Stomach smooth muscle (tissue), 2 donors: ENCODE measurements at regions not wholly inside any gene's neighbourhood (a gene's known extent, or its start where the extent isn't known, plus 50 kb on each side); places are given as distances from the start of the nearest gene placed in this dataset.

ENCODE experiments used
- H3K27ac ChIP-seq: one replicate; pipeline ENCODE4 v1.7.0; 2013; ENCODE audit warnings: mild to moderate bottlenecking, low read length, inconsistent platforms
- H3K27me3 ChIP-seq, 2 donors: one replicate each; pipeline ENCODE4 v1.7.0; 2013; ENCODE audit warnings: low read length in 2 of 2; ENCODE audit not compliant: insufficient read depth in 2 of 2, control insufficient read depth in 1 of 2
- H3K36me3 ChIP-seq, 2 donors: one replicate each; pipeline ENCODE4 v1.7.0; 2013; ENCODE audit warnings: low read length in 2 of 2; ENCODE audit not compliant: control insufficient read depth in 2 of 2, insufficient read depth in 2 of 2
- H3K4me1 ChIP-seq: one replicate; pipeline ENCODE4 v1.7.0; 2013; ENCODE audit warnings: low read length; ENCODE audit not compliant: control insufficient read depth, insufficient read depth
- H3K4me3 ChIP-seq, 2 donors: one replicate each; pipeline ENCODE4 v1.7.0; 2013; ENCODE audit warnings: low read length in 2 of 2
- H3K9ac ChIP-seq, 2 donors: one replicate each; pipeline ENCODE4 v1.7.0; 2013; ENCODE audit warnings: low read length in 2 of 2, mild to moderate bottlenecking in 1 of 2
- H3K9me3 ChIP-seq, 2 donors: one replicate each; pipeline ENCODE4 v1.7.0; 2013; ENCODE audit warnings: low read length in 2 of 2; ENCODE audit not compliant: control insufficient read depth in 2 of 2
- donor health status: healthy.
- donor health status: Pancreatic carcinoma.

DNA sequence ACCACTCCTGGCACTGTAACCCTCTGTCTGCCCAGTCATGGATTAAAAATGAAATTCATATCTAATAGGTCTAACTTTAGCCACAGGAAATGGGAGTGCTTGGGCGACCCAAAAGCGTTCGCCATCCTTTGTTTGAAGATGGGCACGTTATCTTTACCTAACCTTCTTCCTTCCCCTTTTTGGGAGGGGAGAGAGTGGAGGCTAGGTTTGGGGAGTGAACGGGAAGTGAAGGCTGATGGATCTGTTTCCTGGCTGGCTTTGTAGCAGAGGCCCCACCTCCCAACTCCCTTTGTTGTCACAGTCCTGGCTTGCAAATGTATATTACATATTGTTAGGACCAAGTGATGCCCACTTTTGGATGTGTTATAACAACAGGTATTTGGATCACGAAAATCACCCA, 98.1 kb upstream of the ARHGEF3 start:
- H3K4me1 ChIP-seq = peaks cover 5% of the 10 kb centered on the region
- no peaks in the 10 kb centered on the region for H3K27me3 ChIP-seq
- H3K27ac ChIP-seq = no peak overlapping the region
- H3K9ac ChIP-seq = no peak overlapping the region
- no peak overlapping the region for H3K4me3 ChIP-seq
- H3K9me3 ChIP-seq = peaks cover 0 to 4% of the 10 kb centered on the region in 2 donors
- no peaks in the 10 kb centered on the region for H3K36me3 ChIP-seq

DNA sequence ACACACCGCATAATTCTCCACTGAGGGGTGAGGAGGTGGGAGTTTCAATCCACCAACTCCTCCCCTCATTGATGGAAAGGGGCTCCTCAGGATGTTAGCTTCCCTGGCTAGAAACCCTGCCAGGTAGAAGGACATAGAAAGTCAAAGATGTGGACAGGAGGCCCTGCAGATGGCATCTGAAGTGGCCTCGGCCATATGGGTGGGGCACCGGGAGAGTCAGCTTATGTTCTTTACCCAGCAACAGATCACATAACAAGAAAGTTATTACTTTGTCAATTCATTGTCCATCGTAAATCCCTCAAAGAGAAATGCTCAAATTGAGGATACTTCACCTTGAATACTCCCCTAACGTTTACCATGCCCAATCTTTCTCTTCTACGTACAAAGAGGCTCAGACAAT, 97.3 kb upstream of the ARHGEF3 start:
- H3K36me3 ChIP-seq = no peaks in the 10 kb centered on the region
- H3K27ac ChIP-seq = no peak overlapping the region
- no peak overlapping the region for H3K9ac ChIP-seq
- peaks cover 0 to 4% of the 10 kb centered on the region in 2 donors for H3K9me3 ChIP-seq
- no peaks in the 10 kb centered on the region for H3K27me3 ChIP-seq
- H3K4me1 ChIP-seq = peaks cover 5% of the 10 kb centered on the region
- no peak overlapping the region for H3K4me3 ChIP-seq

DNA sequence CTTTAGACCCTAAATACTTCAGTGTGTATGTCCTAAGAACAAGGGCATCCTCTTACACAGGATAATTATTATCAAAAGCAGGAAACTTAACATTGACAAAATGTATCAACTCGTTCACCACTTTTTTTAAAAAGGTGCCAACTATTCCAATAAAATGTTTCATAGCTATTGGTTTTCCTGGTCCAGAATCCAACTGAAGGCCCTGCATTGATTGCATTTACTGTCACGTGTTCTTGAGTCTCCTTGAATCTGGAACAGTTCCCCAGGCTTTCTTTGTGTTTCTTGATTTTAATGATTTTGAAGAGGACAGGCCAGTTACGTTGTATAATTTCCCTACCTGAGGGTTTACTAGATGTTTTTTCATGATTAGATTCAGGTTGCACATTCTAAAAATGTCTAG, 94.6 kb upstream of the ARHGEF3 start:
- Histone ChIP-seq H3K27me3 (no peaks in the 10 kb centered on the region), H3K36me3 (no peaks in the 10 kb centered on the region), H3K27ac (no peak overlapping the region), H3K9ac (no peak overlapping the region), H3K4me3 (no peak overlapping the region), H3K4me1 (no peaks in the 10 kb centered on the region), H3K9me3 (no peaks in the 10 kb centered on the region)

DNA sequence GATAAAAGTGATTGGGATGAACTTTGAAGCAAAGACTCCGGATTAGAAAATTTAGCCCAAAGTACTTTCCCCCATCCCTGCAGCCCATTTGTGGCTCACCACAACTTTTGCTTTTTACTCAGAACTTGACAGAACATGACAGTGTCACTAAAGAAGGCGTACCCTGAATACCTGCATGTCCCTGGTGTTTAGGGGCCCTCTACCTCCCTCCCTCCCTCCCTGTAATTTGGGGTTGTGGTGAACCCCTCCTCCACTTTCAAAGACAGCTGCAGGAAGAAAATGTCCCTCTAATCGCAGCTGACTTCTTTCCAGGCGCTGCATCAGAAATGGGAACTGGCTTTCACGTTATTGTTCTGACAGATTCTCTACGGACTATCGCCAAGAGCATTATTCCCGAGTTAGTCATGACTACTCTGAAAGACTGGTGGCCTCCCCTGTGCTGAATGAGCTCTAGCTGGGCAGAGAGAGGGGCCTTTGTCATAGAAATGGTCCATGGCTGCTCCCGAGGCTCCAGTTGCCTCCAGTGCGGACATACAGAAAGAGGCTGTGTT, 93.2 kb upstream of the ARHGEF3 start:
- H3K27me3 ChIP-seq = no peaks in the 10 kb centered on the region
- H3K27ac ChIP-seq = no peak overlapping the region
- no peaks in the 10 kb centered on the region for H3K4me1 ChIP-seq
- no peaks in the 10 kb centered on the region for H3K36me3 ChIP-seq
- H3K9ac ChIP-seq = no peak overlapping the region
- H3K4me3 ChIP-seq = no peak overlapping the region
- H3K9me3 ChIP-seq = no peaks in the 10 kb centered on the region

DNA sequence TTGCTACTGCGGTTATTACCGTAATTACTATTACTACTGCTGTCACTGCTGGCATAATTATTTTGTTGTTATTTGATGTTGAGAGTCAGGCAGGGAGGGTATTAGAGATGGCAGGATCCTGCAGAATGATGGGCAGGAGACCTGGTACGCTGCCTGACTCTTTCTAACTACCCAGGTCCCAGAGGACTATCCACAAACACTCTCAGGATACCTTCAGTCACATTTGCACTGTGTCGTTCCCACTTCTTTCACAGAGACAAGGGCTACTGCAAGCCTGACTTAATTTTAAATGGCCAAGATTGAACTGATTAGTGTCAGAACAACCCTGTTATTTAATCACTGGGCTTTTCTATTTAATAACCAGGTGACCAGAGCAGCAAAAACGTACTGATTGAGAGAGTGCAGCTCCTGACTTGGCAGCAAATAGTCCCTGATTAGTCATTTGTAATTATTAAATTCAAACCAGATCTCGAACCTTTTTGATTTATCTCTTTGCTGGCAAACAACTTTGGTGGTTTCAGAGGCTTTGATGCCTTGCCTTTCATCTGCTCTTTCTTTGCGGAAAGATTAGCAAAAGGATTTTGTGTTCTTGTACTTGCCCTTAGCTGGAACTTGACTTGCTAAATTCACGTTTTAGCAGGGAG, 88.8 kb upstream of the ARHGEF3 start:
- Histone ChIP-seq H3K4me1 (no peaks in the 10 kb centered on the region), H3K27me3 (no peaks in the 10 kb centered on the region), H3K27ac (no peak overlapping the region), H3K4me3 (no peak overlapping the region), H3K9ac (no peak overlapping the region), H3K9me3 (no peaks in the 10 kb centered on the region), H3K36me3 (no peaks in the 10 kb centered on the region)

DNA sequence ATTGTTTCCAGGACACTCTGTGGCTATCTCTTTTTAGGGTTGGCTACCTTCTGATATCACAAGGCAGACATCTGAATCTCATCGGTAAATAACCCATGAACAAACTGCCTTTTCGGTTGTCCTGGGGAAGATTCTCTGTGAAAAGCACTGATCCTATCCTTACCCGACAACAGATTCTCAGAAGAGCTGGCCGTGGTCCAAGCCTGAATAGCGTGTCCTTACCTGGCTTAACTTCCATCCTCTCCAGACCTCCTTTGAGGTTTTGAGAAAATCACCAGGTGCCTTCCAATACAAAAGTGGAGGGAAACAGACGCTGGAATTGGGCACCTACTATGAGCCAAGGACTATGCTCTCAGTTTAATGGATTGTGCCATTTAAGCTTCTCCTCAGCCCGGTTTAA, 87.4 kb upstream of the ARHGEF3 start:
- Histone ChIP-seq H3K9ac (no peak overlapping the region), H3K36me3 (no peaks in the 10 kb centered on the region), H3K4me3 (no peak overlapping the region), H3K27ac (no peak overlapping the region), H3K4me1 (no peaks in the 10 kb centered on the region), H3K27me3 (no peaks in the 10 kb centered on the region), H3K9me3 (no peaks in the 10 kb centered on the region)

DNA sequence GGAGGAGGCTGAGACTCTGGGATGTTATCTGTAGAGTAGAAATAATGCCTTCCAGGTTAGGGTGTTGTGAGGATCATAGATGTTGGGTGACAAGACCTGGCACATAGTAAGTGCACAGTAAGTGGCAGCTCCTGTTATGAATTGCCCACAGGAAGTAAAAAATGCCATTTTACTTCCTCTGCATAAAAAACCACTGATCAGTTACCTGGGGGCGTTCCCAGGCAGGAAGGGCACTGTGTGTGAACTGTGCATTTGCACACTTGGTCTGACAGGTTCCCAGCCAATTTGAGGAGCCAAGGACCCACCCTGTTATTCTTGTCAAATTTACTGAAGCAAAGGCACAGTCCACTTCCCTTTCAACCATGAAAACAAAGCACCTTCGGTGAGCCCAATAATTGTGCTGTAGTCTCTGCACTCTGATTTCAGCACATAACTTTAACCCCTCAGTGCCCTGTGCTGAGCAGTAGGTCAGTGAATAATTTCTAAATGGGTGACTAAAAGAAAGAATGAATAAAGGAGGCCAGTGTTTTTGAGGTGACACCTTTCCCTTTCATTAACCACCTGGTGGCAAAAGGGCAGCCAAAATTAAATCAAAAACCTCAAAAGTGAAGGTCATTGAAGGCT, 85.8 kb upstream of the ARHGEF3 start:
- Histone ChIP-seq H3K4me3 (no peak overlapping the region), H3K9me3 (no peaks in the 10 kb centered on the region), H3K36me3 (no peaks in the 10 kb centered on the region), H3K4me1 (no peaks in the 10 kb centered on the region), H3K27ac (no peak overlapping the region), H3K27me3 (no peaks in the 10 kb centered on the region), H3K9ac (no peak overlapping the region)

DNA sequence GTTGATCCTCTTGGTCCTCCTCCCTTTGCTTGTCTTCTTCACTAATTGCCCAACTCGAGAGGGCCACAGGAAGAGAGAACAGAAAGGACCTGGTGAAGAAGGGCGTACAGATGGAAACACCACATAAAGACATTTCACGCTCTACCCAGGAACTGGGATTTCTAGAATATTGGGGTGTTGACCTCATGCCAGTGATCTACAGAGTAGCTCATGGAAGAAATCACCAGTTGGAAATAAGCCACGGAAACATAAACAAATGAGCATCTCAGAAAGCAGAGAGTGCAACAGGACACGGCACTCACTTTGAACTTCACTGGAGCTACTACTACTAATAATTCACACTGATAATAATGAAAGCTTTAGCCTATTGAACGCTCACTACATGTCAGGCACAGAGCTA, 84.6 kb upstream of the ARHGEF3 start:
- no peaks in the 10 kb centered on the region for H3K36me3 ChIP-seq
- no peaks in the 10 kb centered on the region for H3K4me1 ChIP-seq
- no peaks in the 10 kb centered on the region for H3K9me3 ChIP-seq
- H3K27me3 ChIP-seq = no peaks in the 10 kb centered on the region
- H3K9ac ChIP-seq = no peak overlapping the region
- H3K4me3 ChIP-seq = no peak overlapping the region
- no peak overlapping the region for H3K27ac ChIP-seq

DNA sequence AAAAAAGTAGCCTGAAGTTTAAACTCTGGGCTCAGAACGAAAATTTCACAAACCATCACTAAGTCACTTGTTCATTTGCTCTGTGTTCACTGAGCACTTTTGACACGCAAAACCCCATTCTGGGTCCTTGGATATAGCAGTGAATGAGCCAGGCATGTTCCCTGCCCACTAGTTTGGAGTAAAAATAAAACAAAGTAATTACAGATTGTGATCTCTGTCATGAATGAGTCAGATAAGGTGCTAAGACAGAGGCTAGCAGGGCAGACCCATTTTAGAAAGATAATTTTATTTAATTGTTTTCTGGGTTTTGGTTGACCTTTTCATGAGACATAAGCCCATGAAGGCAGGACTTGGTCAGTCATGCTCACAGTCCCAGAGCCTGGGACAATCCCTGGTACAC, 84.1 kb upstream of the ARHGEF3 start:
- Histone ChIP-seq H3K27ac (no peak overlapping the region), H3K9ac (no peak overlapping the region), H3K36me3 (no peaks in the 10 kb centered on the region), H3K4me1 (no peaks in the 10 kb centered on the region), H3K4me3 (no peak overlapping the region), H3K27me3 (no peaks in the 10 kb centered on the region), H3K9me3 (no peaks in the 10 kb centered on the region)

DNA sequence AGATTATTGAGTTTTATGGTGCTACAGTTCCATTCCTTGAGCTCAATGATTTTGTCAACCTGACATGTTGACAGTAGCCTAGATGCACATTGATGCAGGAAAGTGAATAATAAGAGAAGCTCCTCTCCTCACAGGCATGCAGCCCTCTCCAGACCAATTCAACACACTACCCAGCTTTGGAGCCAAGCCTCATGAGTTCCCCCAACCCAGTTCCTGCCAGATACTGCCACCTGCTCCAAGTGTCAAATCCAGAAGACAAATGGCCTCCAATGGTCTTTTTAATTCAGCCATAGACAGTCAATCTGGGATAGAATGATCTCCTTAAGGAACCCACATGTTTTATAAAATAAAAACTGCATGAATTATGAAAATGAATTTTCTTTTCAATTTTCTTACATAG, 83.7 kb upstream of the ARHGEF3 start:
- no peaks in the 10 kb centered on the region for H3K4me1 ChIP-seq
- no peak overlapping the region for H3K27ac ChIP-seq
- H3K9ac ChIP-seq = no peak overlapping the region

DNA sequence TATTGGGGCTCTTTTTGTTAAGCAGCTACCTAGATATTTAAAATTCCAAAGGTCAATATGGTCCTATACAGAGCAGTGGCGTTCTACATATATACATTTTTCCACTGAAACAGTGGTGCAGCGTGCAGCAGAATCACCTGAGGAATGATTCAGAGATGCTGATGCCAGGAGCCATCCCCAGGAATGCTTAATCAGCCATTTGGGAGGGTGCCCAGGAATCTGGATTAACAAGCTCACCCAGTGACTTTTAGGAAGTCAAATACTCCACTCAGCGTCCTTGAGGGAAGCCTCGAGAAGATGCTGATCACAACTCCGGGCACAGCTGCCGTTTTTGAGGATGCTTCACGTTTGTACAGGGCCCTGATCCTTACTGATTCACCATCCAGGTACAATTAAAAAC, 82.6 kb upstream of the ARHGEF3 start:
- no peaks in the 10 kb centered on the region for H3K27me3 ChIP-seq

More for the DNA sequence above, 83.7 kb upstream of the ARHGEF3 start:
- H3K36me3 ChIP-seq = no peaks in the 10 kb centered on the region
- no peaks in the 10 kb centered on the region for H3K9me3 ChIP-seq
- H3K4me3 ChIP-seq = no peak overlapping the region
- no peaks in the 10 kb centered on the region for H3K27me3 ChIP-seq

More for the DNA sequence above, 82.6 kb upstream of the ARHGEF3 start:
- Histone ChIP-seq H3K9ac (no peak overlapping the region), H3K36me3 (no peaks in the 10 kb centered on the region), H3K4me3 (no peak overlapping the region), H3K9me3 (no peaks in the 10 kb centered on the region), H3K4me1 (no peaks in the 10 kb centered on the region), H3K27ac (no peak overlapping the region)
